C1 segment of cervical spinal cord (tissue), 14 donors: ENCODE measurements at regions not wholly inside any gene's neighbourhood (a gene's known extent, or its start where the extent isn't known, plus 50 kb on each side); places are given as distances from the start of the nearest gene placed in this dataset.
"Not testable (repeated sequence)": the region's sequence is repeated elsewhere in the genome, so short reads cannot be mapped to it uniquely, and the experiment has no call there.

Experiments
- DNase-seq, 14 donors: peaks; one replicate each; lab custom pipeline; 2025; lab: John Stamatoyannopoulos, UW

GRCh38 chr5:113652161-113652560, 138.7 kb downstream of the YTHDC2 start:
- no peak for DNase-seq

GRCh38 chr5:113654828-113655227, 141.3 kb downstream of the YTHDC2 start:
- DNase-seq: no peak

GRCh38 chr5:113660206-113660605, 146.7 kb downstream of the YTHDC2 start:
- no peak for DNase-seq

DNA sequence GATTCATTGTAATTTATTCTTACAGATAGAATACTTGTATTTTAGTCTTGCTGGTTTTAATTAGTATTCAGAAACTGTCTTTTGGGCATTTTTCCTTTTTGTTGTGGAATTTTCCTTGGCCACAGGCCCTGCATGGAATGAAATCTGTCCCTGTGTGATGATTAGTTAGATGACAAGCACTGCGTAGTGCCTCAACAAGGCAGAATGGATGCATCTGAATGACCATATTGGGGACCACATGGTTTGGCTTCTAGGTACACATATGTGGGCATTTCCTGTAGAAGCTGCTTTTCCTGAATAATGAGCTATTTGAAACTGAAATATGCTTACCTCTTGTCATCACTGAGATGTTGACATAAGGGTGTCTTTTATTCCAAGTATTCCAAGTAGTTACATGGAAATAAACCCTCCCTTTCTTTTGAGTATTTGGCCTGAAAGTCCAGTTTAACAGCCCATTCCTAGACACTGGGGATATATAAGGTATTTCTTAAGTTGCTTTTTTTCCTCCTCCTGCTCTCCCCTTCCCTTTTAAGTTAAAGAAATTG, 147.3 kb downstream of the YTHDC2 start:
- no peak for DNase-seq

DNA sequence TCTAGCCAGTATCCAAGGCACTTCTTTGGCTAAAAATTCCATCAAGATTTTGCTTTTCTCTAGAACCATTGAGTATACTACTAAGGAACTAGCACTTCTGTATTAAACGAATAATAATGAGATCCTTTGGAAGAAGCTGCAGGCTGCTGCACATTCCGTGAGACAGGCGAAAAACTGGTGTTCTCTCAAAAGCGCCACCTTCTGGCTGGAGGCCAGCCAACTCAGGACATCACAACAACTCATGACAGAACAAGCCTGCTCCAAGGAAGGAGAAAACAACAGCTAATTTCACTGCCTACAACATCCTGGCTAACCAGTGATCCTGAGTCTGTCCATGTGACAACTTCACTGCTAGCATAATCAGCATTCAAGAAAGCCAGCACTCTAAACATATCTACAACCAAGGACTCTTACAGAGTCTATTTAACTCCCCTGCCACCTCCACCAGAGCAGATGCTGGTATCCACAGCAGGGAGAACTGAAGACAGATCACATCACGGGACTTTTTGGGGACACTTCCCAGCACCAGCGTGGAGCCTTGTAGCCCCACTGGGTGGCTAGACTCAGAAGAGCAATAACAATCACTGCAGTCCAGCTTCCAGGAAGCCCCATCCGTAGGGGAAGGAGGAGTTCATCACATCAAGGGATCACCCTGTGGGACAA, 150.5 kb downstream of the YTHDC2 start:
- DNase-seq: no peak

GRCh38 chr5:113673041-113673440, 159.5 kb downstream of the YTHDC2 start:
- DNase-seq: no peak

- DNase-seq: no peak
Measured at GRCh38 chr5:113675166-113675565, 161.7 kb downstream of the YTHDC2 start.

DNA sequence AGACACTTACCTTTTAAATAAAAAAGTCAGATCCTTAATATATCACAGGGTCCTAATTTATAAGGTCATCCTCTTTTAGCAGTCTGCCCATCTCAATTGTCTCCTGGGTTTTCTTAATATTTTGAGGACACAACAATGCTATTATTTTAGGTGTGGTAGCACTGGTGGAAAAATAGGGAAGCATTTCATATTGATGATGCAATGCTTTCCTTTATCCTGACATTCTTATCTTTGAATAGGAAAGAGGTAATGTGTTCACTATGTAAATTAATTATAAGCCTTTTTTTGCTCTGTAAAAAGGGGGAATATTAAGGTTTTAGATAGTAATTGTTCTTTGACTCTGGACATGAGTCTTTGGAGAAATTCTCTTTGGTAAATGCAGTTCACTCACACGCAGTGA, 164.7 kb downstream of the YTHDC2 start:
- DNase-seq: no peak

DNA sequence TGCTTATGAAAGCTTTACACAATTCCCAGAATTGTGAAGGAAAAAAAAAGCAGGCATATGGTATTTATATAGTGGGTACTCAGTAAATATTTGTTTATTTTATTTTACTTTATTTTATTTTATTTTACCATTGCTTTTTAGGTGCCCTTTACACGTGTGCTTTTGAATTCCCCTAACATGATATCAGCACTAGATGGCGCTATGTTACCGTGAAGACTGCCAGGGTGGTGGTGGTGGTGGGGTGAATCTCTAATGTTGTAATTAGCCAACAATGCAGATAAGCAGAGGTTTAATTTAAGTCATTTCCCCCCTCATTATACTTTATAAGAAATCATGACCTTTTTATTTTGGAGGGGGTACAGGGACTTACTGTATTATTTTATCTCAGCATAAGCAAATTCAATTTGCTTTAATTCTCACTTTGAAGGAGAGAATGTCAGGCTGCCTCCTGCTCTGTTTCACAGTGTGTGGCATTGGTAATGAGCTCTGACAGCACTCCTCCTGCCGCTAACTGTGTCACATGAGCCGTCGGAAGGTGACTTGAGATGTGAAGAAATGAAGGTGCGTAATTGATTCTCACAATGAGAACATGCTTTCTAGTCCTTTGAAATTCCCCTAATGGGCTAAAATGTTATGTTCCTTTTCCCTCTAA, 165.6 kb downstream of the YTHDC2 start:
- peak in 4 of 14 donors; percentile 3 to 8 (median 4) for DNase-seq

GRCh38 chr5:113680534-113680933, 167.0 kb downstream of the YTHDC2 start:
- DNase-seq: no peak

GRCh38 chr5:113682497-113683136, 169.1 kb downstream of the YTHDC2 start:
- no peak for DNase-seq

GRCh38 chr5:113683211-113683610, 169.7 kb downstream of the YTHDC2 start:
- DNase-seq: no peak

- no peak for DNase-seq
Measured at GRCh38 chr5:113686599-113686998, 173.1 kb downstream of the YTHDC2 start.

- DNase-seq: no peak
Measured at GRCh38 chr5:113689647-113690046, 176.2 kb downstream of the YTHDC2 start.

GRCh38 chr5:113692466-113692865, 179.0 kb downstream of the YTHDC2 start:
- DNase-seq: no peak

DNA sequence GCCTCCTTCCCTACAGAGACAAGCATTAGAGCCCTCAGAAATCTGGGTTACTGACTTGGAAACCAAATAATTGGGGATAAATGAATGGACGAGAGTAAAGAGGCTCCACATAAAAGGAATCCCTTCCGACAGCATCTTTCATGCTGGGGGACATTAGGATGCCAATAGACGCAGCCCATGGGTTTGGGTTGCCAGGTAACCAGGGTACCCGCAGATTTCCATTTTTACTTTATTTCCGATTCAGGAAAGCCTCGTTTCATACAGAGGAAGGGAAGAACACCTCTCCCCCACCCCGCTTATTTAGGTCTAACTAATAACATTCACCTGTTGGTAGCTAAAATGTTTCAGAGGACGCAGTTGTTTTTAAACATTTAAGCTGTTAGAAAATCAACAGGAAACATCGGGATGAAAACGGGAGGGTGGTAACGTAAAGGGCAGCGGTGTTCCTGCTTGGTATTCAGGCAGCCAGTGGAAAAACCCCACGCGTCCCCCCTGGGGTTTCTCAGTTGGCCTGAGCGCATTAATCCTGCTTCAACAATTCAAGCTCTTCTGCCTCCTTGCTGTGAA, 179.5 kb downstream of the YTHDC2 start:
- DNase-seq: peak in 2 of 14 donors; percentile 3 to 31

GRCh38 chr5:113693701-113694100, 180.2 kb downstream of the YTHDC2 start:
- no peak for DNase-seq

- no peak for DNase-seq
Measured at GRCh38 chr5:113694576-113694975, 181.1 kb downstream of the YTHDC2 start.

- no peak for DNase-seq
Measured at GRCh38 chr5:113703266-113703665, 189.8 kb downstream of the YTHDC2 start.

DNA sequence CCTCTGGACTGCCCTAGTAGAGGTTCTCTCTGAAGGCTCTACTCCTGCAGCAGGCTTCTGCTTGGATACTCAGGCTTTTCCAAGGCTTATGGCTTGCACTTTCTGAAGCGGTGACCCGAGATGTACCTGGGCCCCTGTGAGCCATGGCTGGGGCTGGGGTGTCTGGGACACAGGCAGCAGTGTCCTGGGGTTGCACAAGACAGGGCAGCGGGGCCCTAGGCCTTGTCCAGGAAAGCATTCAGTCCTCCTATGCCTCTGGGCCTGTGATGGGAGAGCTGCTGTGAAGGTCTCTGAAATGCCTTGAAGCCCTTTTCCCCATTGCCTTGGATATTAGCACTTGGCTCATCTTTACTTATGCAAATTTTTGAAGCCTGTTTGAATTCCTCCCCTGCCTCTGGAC, 192.2 kb downstream of the YTHDC2 start:
- no peak for DNase-seq

DNA sequence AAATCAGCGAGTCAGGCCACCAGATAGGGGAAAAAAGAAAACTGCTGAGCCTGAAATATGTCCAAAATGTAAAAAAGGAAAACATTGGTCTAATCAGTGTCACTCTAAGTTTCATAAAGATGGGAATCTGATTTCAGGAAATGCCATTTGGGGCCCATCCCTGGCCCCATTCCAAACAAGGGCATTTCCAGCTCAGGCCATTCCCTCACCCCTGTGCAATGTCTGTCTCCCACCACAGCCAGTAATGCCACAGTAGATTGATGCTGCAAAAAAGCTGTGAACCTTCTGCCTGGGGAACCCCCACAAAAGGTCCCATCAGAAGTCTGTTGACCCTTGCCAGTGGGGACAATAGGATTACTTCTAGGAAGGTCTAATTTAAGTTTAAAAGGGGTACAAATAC, 199.6 kb downstream of the YTHDC2 start:
- DNase-seq: no peak

DNA sequence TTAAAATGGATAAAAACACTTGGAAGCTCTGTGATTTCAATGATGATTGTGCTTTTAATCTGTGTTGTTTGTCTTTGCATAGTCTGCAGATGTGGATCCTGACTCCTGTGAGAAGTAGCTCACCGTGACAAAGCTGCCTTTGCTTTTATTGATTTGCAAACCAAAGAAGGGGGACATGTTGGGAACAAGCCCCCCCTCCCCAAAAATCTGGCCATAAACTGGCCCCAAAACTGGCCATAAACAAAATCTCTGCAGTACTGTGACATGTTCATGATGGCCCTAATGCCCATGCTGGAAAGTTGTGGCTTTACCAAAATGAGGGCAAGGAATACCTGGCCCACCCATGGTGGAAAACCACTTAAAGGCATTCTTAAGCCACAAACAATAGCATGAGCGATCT, 202.4 kb downstream of the YTHDC2 start:
- not testable (repeated sequence) for DNase-seq
